ENCODE measurements at regions not wholly inside any gene's neighbourhood (a gene's known extent, or its start where the extent isn't known, plus 50 kb on each side); places are given as distances from the start of the nearest gene placed in this dataset.

GRCh38 chr1:29524285-29525065 is 288.2 kb downstream of the PTPRU start:
- 68 to 77% (median 70%) methylated on average over 23 of the region's 23 CpGs for WGBS, 5 donors
- peak; percentile 65 for DNase-seq

GRCh38 chr1:29523576-29523975 is 287.3 kb downstream of the PTPRU start:
- Histone ChIP-seq H3K27me3 (replicated peaks in 1 of 7) (peaks cover 0 to 89% (median 0%) of the 10 kb centered on the region in 7 donors), H3K4me3 (no peak overlapping the region), H3K9me3 (peaks cover 0 to 6% (median under 1%) of the 10 kb centered on the region in 8 donors), H3K4me1 (no peaks in the 10 kb centered on the region), H3K36me3 (no peaks in the 10 kb centered on the region), H3K27ac (no peak overlapping the region)
- TF ChIP-seq POLR2AphosphoS5 (IDR thresholded peaks at IDR 0.05) (no peak), CTCF (IDR thresholded peaks at IDR 0.05 in 8 of 11, conservative IDR thresholded peaks at IDR 0.05 in 3 of 11) (no peak), POLR2A (IDR thresholded peaks at IDR 0.05) (no peak)
- no peak for DNase-seq
- 71 to 88% (median 76%) methylated on average over 10 of the region's 10 CpGs for WGBS, 5 donors
- intact Hi-C loops (cut with DNase I; ENCODE audit: low total_unique reads): no loop called here

More at GRCh38 chr1:29524285-29525065, 288.2 kb downstream of the PTPRU start:
- TF ChIP-seq POLR2AphosphoS5 (IDR thresholded peaks at IDR 0.05): no peak
- no peak for TF ChIP-seq POLR2A (IDR thresholded peaks at IDR 0.05)
- TF ChIP-seq CTCF (IDR thresholded peaks at IDR 0.05 in 8 of 11, conservative IDR thresholded peaks at IDR 0.05 in 3 of 11): no peak
- Histone ChIP-seq H3K9me3 (peaks cover 0 to 15% (median 9%) of the 10 kb centered on the region in 8 donors), H3K27me3 (replicated peaks in 1 of 7) (peaks cover 0 to 83% (median 0%) of the 10 kb centered on the region in 7 donors), H3K36me3 (no peaks in the 10 kb centered on the region), H3K4me1 (no peaks in the 10 kb centered on the region), H3K4me3 (no peak overlapping the region), H3K27ac (no peak overlapping the region)
- intact Hi-C loops (cut with DNase I; ENCODE audit: low total_unique reads): no loop called here

GRCh38 chr1:29523136-29523535 is 286.8 kb downstream of the PTPRU start:
- no peak for DNase-seq
- H3K27ac ChIP-seq: no peak overlapping the region
- no peaks in the 10 kb centered on the region for H3K4me1 ChIP-seq
- TF ChIP-seq POLR2AphosphoS5 (IDR thresholded peaks at IDR 0.05) (no peak), CTCF (IDR thresholded peaks at IDR 0.05 in 8 of 11, conservative IDR thresholded peaks at IDR 0.05 in 3 of 11) (no peak), POLR2A (IDR thresholded peaks at IDR 0.05) (no peak)
- no peaks in the 10 kb centered on the region for H3K36me3 ChIP-seq
- H3K9me3 ChIP-seq: peaks cover 0 to 1% (median 0%) of the 10 kb centered on the region in 8 donors
- no peak overlapping the region for H3K4me3 ChIP-seq
- WGBS, 5 donors: 70 to 88% (median 82%) methylated on average over 5 of the region's 5 CpGs
- intact Hi-C loops (cut with DNase I; ENCODE audit: low total_unique reads): no loop called here
- peaks cover 0 to 88% (median 0%) of the 10 kb centered on the region in 7 donors for H3K27me3 ChIP-seq (replicated peaks in 1 of 7)

GRCh38 chr1:29521811-29522580 is 285.7 kb downstream of the PTPRU start:
- Histone ChIP-seq H3K27ac (no peak overlapping the region), H3K4me3 (no peak overlapping the region), H3K9me3 (no peaks in the 10 kb centered on the region), H3K4me1 (no peaks in the 10 kb centered on the region), H3K27me3 (replicated peaks in 1 of 7) (peaks cover 0 to 87% (median 0%) of the 10 kb centered on the region in 7 donors), H3K36me3 (no peaks in the 10 kb centered on the region)
- peak; percentile 30 for DNase-seq
- WGBS, 5 donors: 58 to 66% (median 66%) methylated on average over 12 to 14 of the region's 14 CpGs
- intact Hi-C loops (cut with DNase I; ENCODE audit: low total_unique reads): no loop called here
- TF ChIP-seq POLR2A (IDR thresholded peaks at IDR 0.05) (no peak), CTCF (IDR thresholded peaks at IDR 0.05 in 8 of 11, conservative IDR thresholded peaks at IDR 0.05 in 3 of 11) (no peak)

Measured in spleen (tissue), 11 donors.